ENCODE measurements at regions not wholly inside any gene's neighbourhood (a gene's known extent, or its start where the extent isn't known, plus 50 kb on each side); places are given as distances from the start of the nearest gene placed in this dataset.

DNA sequence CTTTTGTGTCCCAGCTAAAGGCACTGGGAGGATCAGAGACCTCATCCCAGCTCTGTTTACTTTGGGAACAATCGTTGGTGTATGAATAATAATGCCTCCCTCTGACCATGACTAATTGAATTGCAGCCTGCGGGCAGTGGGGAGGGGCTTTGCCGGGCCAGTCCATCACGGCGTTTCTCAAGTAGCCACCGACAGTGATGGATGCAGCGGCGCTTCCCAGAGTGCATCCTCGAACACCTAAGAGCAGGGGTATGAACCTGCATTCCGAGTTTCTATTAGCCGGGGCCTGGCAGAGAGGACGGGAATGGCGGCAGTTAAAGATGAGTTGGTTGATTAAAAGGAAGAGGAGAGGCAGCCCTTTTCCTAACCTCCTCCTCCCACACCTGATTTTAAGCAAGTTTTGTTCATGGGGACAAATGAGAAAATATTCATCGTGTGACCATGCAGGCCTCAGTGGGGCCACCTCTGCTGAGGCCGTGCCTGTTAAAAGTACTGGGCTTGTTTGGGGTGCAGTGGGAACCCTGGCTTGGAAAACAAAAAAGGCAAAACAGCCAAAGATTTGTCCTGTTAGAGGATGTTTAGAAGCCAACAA, 154.1 kb downstream of the FOXA2 start (continued):
- TF ChIP-seq, protein P1, sequence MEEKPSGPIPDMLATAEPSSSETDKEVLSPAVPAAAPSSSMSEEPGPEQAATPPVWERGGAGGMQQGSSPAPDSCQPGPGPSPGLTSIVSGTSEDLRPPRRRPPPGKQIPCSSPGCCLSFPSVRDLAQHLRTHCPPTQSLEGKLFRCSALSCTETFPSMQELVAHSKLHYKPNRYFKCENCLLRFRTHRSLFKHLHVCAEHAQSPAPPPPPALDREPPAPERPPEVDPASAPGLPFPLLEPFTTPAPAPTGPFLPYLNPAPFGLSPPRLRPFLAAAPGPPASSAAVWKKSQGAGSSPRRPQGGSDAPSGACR (CRISPR knock-in tag; IDR thresholded peaks at IDR 0.05) = no peak
- TF ChIP-seq CEBPG (CRISPR knock-in tag; IDR thresholded peaks at IDR 0.05) (no peak; the same call in 1 of the 2 replicates), ZFP1 (CRISPR knock-in tag; IDR thresholded peaks at IDR 0.05) (no peak), TBP (CRISPR knock-in tag; IDR thresholded peaks at IDR 0.05) (no peak), SP5 (CRISPR knock-in tag; IDR thresholded peaks at IDR 0.05; ENCODE audit: borderline replicate concordance, low read depth) (peak; percentile 47), SP1 (IDR thresholded peaks at IDR 0.05) (no peak), SP1 (CRISPR knock-in tag; IDR thresholded peaks at IDR 0.05) (no peak), CHD4 (IDR thresholded peaks at IDR 0.05; ENCODE audit: borderline replicate concordance, low read length) (peak; percentile 58; the same call in 1 of the 2 replicates), MAFK (conservative IDR thresholded peaks at IDR 0.05 in 1 of 2, IDR thresholded peaks at IDR 0.05 in 1 of 2; ENCODE audit: low read length in 2 of 2) (no peak), ZNF850 (CRISPR knock-in tag; conservative IDR thresholded peaks at IDR 0.05) (peak; percentile 89; the same call in 1 of the 2 replicates), NR2F6 (IDR thresholded peaks at IDR 0.05) (peak; percentile 29; the same call in 1 of the 2 replicates), NR2F6 (CRISPR knock-in tag; IDR thresholded peaks at IDR 0.05) (0 out of 2 replicates have a peak, but pooled peaks have one; percentile 36), ZNF75D (CRISPR knock-in tag; IDR thresholded peaks at IDR 0.05; ENCODE audit: borderline replicate concordance) (0 out of 2 replicates have a peak, but pooled peaks have one; percentile 31), GATAD2A (CRISPR knock-in tag; IDR thresholded peaks at IDR 0.05) (peak; percentile 43; the same call in 1 of the 2 replicates), ZNF460 (CRISPR knock-in tag; IDR thresholded peaks at IDR 0.05; ENCODE audit: borderline replicate concordance) (0 out of 2 replicates have a peak, but pooled peaks have one; percentile 5)
- TF ChIP-seq, protein P2, sequence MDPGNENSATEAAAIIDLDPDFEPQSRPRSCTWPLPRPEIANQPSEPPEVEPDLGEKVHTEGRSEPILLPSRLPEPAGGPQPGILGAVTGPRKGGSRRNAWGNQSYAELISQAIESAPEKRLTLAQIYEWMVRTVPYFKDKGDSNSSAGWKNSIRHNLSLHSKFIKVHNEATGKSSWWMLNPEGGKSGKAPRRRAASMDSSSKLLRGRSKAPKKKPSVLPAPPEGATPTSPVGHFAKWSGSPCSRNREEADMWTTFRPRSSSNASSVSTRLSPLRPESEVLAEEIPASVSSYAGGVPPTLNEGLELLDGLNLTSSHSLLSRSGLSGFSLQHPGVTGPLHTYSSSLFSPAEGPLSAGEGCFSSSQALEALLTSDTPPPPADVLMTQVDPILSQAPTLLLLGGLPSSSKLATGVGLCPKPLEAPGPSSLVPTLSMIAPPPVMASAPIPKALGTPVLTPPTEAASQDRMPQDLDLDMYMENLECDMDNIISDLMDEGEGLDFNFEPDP (CRISPR knock-in tag; conservative IDR thresholded peaks at IDR 0.05) = no peak
- TF ChIP-seq, protein P3, sequence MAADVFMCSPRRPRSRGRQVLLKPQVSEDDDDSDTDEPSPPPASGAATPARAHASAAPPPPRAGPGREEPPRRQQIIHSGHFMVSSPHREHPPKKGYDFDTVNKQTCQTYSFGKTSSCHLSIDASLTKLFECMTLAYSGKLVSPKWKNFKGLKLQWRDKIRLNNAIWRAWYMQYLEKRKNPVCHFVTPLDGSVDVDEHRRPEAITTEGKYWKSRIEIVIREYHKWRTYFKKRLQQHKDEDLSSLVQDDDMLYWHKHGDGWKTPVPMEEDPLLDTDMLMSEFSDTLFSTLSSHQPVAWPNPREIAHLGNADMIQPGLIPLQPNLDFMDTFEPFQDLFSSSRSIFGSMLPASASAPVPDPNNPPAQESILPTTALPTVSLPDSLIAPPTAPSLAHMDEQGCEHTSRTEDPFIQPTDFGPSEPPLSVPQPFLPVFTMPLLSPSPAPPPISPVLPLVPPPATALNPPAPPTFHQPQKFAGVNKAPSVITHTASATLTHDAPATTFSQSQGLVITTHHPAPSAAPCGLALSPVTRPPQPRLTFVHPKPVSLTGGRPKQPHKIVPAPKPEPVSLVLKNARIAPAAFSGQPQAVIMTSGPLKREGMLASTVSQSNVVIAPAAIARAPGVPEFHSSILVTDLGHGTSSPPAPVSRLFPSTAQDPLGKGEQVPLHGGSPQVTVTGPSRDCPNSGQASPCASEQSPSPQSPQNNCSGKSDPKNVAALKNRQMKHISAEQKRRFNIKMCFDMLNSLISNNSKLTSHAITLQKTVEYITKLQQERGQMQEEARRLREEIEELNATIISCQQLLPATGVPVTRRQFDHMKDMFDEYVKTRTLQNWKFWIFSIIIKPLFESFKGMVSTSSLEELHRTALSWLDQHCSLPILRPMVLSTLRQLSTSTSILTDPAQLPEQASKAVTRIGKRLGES (CRISPR knock-in tag; IDR thresholded peaks at IDR 0.05; ENCODE audit: borderline replicate concordance) = no peak
- TF ChIP-seq, protein P4, sequence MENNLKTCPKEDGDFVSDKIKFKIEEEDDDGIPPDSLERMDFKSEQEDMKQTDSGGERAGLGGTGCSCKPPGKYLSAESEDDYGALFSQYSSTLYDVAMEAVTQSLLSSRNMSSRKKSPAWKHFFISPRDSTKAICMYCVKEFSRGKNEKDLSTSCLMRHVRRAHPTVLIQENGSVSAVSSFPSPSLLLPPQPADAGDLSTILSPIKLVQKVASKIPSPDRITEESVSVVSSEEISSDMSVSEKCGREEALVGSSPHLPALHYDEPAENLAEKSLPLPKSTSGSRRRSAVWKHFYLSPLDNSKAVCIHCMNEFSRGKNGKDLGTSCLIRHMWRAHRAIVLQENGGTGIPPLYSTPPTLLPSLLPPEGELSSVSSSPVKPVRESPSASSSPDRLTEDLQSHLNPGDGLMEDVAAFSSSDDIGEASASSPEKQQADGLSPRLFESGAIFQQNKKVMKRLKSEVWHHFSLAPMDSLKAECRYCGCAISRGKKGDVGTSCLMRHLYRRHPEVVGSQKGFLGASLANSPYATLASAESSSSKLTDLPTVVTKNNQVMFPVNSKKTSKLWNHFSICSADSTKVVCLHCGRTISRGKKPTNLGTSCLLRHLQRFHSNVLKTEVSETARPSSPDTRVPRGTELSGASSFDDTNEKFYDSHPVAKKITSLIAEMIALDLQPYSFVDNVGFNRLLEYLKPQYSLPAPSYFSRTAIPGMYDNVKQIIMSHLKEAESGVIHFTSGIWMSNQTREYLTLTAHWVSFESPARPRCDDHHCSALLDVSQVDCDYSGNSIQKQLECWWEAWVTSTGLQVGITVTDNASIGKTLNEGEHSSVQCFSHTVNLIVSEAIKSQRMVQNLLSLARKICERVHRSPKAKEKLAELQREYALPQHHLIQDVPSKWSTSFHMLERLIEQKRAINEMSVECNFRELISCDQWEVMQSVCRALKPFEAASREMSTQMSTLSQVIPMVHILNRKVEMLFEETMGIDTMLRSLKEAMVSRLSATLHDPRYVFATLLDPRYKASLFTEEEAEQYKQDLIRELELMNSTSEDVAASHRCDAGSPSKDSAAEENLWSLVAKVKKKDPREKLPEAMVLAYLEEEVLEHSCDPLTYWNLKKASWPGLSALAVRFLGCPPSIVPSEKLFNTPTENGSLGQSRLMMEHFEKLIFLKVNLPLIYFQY (CRISPR knock-in tag; IDR thresholded peaks at IDR 0.05; ENCODE audit: borderline replicate concordance) = peak; percentile 20; the same call in 1 of the 2 replicates
- TF ChIP-seq, protein P5, sequence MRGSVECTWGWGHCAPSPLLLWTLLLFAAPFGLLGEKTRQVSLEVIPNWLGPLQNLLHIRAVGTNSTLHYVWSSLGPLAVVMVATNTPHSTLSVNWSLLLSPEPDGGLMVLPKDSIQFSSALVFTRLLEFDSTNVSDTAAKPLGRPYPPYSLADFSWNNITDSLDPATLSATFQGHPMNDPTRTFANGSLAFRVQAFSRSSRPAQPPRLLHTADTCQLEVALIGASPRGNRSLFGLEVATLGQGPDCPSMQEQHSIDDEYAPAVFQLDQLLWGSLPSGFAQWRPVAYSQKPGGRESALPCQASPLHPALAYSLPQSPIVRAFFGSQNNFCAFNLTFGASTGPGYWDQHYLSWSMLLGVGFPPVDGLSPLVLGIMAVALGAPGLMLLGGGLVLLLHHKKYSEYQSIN (CRISPR knock-in tag; IDR thresholded peaks at IDR 0.05; ENCODE audit: borderline replicate concordance) = no peak
- TF ChIP-seq, protein P6, sequence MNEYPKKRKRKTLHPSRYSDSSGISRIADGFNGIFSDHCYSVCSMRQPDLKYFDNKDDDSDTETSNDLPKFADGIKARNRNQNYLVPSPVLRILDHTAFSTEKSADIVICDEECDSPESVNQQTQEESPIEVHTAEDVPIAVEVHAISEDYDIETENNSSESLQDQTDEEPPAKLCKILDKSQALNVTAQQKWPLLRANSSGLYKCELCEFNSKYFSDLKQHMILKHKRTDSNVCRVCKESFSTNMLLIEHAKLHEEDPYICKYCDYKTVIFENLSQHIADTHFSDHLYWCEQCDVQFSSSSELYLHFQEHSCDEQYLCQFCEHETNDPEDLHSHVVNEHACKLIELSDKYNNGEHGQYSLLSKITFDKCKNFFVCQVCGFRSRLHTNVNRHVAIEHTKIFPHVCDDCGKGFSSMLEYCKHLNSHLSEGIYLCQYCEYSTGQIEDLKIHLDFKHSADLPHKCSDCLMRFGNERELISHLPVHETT (CRISPR knock-in tag; conservative IDR thresholded peaks at IDR 0.05) = 0 out of 2 replicates have a peak, but pooled peaks have one; percentile 13

All from HepG2 (cell line).